PC-9 (cell line): ENCODE measurements at regions not wholly inside any gene's neighbourhood (a gene's known extent, or its start where the extent isn't known, plus 50 kb on each side); places are given as distances from the start of the nearest gene placed in this dataset.

Source experiments
- BruUV-seq: library from RNA; stranded (reverse); fragments of 400-500 nt; replicated peaks from 2 replicates; lab custom pipeline; 2021; lab: Mats Ljungman, UMichigan
- CTCF ChIA-PET: fragments of 300-600 bp; sonication (Branson Sonifier 250); formaldehyde crosslinking; loops from one replicate; lab custom pipeline; 2022; ENCODE audit warnings: antibody characterized with exemption; lab: Charles Lee
- POLR2A ChIA-PET: fragments of 300-600 bp; sonication (Branson Sonifier 250); formaldehyde crosslinking; loops from one replicate; lab custom pipeline; 2022; ENCODE audit warnings: antibody characterized with exemption; ENCODE audit not compliant: unreplicated experiment; lab: Charles Lee
- DNase-seq, 2 experiments: peaks; one replicate each; pipeline versions ENCODE4 v3.0.0 to v3.0.0-alpha.2; 2015 to 2022; ENCODE audit warnings: mixed read lengths in 1 of 2
- H2AFZ ChIP-seq: fragments of 200-600 bp; sonication (generic); 2 replicates; pipeline ENCODE4 v1.8.1; 2017; ENCODE audit warnings: antibody characterized with exemption
- H3F3A ChIP-seq: fragments of 200-600 bp; sonication (generic); 2 replicates; pipeline ENCODE4 v1.8.1; 2017; ENCODE audit warnings: antibody characterized with exemption, mild to moderate bottlenecking, low read depth; ENCODE audit not compliant: insufficient read depth
- H3K27ac ChIP-seq: fragments of 200-600 bp; sonication (generic); 2 replicates; pipeline ENCODE4 v1.6.1; 2016; ENCODE audit warnings: mixed run types
- H3K27me3 ChIP-seq: fragments of 200-600 bp; sonication (generic); 2 replicates; pipeline ENCODE4 v1.6.1; 2016; ENCODE audit warnings: low read depth, mixed run types; ENCODE audit not compliant: insufficient read depth
- H3K36me3 ChIP-seq: fragments of 200-600 bp; sonication (generic); 2 replicates; pipeline ENCODE4 v1.6.1; 2016; ENCODE audit warnings: low read depth, mixed run types
- H3K4me1 ChIP-seq: fragments of 200-600 bp; sonication (generic); replicated peaks from 2 replicates; pipeline ENCODE4 v1.6.1; 2016; ENCODE audit warnings: mixed run types; ENCODE audit not compliant: insufficient read depth
- H3K4me2 ChIP-seq: fragments of 200-600 bp; sonication (generic); 2 replicates; pipeline ENCODE4 v1.6.1; 2017; ENCODE audit warnings: mixed run types
- H3K4me3 ChIP-seq: fragments of 200-600 bp; sonication (generic); 2 replicates; pipeline ENCODE4 v1.6.1; 2016; ENCODE audit warnings: mixed run types
- H3K79me2 ChIP-seq: fragments of 200-600 bp; sonication (generic); 2 replicates; pipeline ENCODE4 v1.6.1; 2017; ENCODE audit warnings: low read depth, mixed run types
- H3K9me2 ChIP-seq: fragments of 200-600 bp; sonication (generic); 2 replicates; pipeline ENCODE4 v1.8.1; 2017; ENCODE audit warnings: mild to moderate bottlenecking; ENCODE audit not compliant: insufficient read depth
- H3K9me3 ChIP-seq: fragments of 200-600 bp; sonication (generic); 2 replicates; pipeline ENCODE4 v1.8.1; 2016; ENCODE audit warnings: low read depth; ENCODE audit not compliant: insufficient read depth
- H4K20me1 ChIP-seq: fragments of 200-600 bp; sonication (generic); 2 replicates; pipeline ENCODE4 v1.8.1; 2017; ENCODE audit not compliant: insufficient read depth
- CTCF ChIP-seq: fragments of 200-600 bp; sonication (generic); conservative IDR thresholded peaks from 2 replicates; pipeline ENCODE4 v1.6.1; 2017; ENCODE audit warnings: mixed run types, antibody characterized with exemption, mild to moderate bottlenecking, moderate library complexity
- EZH2 ChIP-seq: fragments of 200-600 bp; sonication (generic); IDR thresholded peaks from 2 replicates; pipeline ENCODE4 v1.8.0; 2017; ENCODE audit warnings: antibody characterized with exemption, low read depth
- intact Hi-C: fragments of 100-400 bp; cut with micrococcal nuclease; formaldehyde crosslinking; loops from one replicate; pipeline ENCODE4 v1.10.0; 2022; ENCODE audit not compliant: unreplicated experiment

DNA sequence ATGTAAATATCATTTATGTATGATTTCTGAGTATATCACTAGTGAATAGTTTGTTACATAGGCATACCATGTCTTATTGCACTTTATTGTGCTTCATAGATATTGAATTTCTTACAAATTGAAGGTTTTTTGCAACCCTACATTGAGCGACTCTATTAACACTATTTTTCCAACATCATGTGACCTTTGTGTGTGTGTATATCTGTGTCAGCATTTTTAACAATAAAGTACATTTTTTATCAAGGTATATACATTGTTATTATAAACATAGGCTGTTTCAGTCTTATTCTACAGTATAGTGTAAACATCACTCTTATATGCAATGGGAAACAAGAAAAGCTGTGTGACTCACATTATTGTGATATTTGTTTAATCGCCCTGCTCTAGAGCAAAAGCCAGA lies 1944.9 kb downstream of the TP53TG3F start:
- intact Hi-C loops, result no loop called here
- H3K4me1 ChIP-seq, result no peaks in the 10 kb centered on the region
- no peaks in the 10 kb centered on the region for H3K27me3 ChIP-seq
- H3K9me2 ChIP-seq, result no peaks in the 10 kb centered on the region
- no peak overlapping the region for H3K27ac ChIP-seq
- no peak for DNase-seq
- CTCF ChIA-PET, result no interaction called here
- BruUV-seq, result no TSS peak
- no peaks in the 10 kb centered on the region; the same call in 1 of the 2 replicates for H3K9me3 ChIP-seq
- TF ChIP-seq EZH2, result no peak
- TF ChIP-seq CTCF, result no peak
- no peak overlapping the region for H2AFZ ChIP-seq
- H3K4me3 ChIP-seq, result no peak overlapping the region
- H3K79me2 ChIP-seq, result no peaks in the 10 kb centered on the region
- H3K36me3 ChIP-seq, result no peaks in the 10 kb centered on the region
- H4K20me1 ChIP-seq, result no peaks in the 10 kb centered on the region
- no peaks in the 10 kb centered on the region for H3F3A ChIP-seq
- H3K4me2 ChIP-seq, result no peak overlapping the region
- POLR2A ChIA-PET, result no interaction called here

- H3K79me2 ChIP-seq, result no peaks in the 10 kb centered on the region
- DNase-seq, result no peak
- TF ChIP-seq EZH2 (no peak), CTCF (no peak)
- no peaks in the 10 kb centered on the region for H3K27me3 ChIP-seq
- no peaks in the 10 kb centered on the region; the same call in 1 of the 2 replicates for H3K9me3 ChIP-seq
- no peaks in the 10 kb centered on the region for H3F3A ChIP-seq
- no peak overlapping the region for H3K4me3 ChIP-seq
- no peak overlapping the region for H2AFZ ChIP-seq
- H3K4me2 ChIP-seq, result no peak overlapping the region
- intact Hi-C loops, result no loop called here
- no peak overlapping the region for H3K27ac ChIP-seq
- POLR2A ChIA-PET, result no interaction called here
- no peaks in the 10 kb centered on the region for H3K9me2 ChIP-seq
- CTCF ChIA-PET, result no interaction called here
- H3K4me1 ChIP-seq, result no peaks in the 10 kb centered on the region
- BruUV-seq, result no TSS peak
- no peaks in the 10 kb centered on the region for H3K36me3 ChIP-seq
- H4K20me1 ChIP-seq, result no peaks in the 10 kb centered on the region
Measured at GRCh38 chr16:35405526-35405925, 1946.1 kb downstream of the TP53TG3F start.

- no TSS peak for BruUV-seq
- DNase-seq, result no peak
- peaks cover 5% of the 10 kb centered on the region; the same call in 1 of the 2 replicates for H3K27me3 ChIP-seq
- POLR2A ChIA-PET, result no interaction called here
- H3K79me2 ChIP-seq, result no peaks in the 10 kb centered on the region
- H3K9me3 ChIP-seq, result no peaks in the 10 kb centered on the region; the same call in 1 of the 2 replicates
- H2AFZ ChIP-seq, result no peak overlapping the region
- H3K4me2 ChIP-seq, result no peak overlapping the region
- no peaks in the 10 kb centered on the region for H3K4me1 ChIP-seq
- TF ChIP-seq EZH2, result no peak
- TF ChIP-seq CTCF, result no peak
- no peaks in the 10 kb centered on the region for H3F3A ChIP-seq
- CTCF ChIA-PET, result no interaction called here
- intact Hi-C loops, result no loop called here
- no peak overlapping the region for H3K27ac ChIP-seq
- H3K9me2 ChIP-seq, result no peaks in the 10 kb centered on the region
- H3K4me3 ChIP-seq, result no peak overlapping the region
- H4K20me1 ChIP-seq, result no peaks in the 10 kb centered on the region
- H3K36me3 ChIP-seq, result no peaks in the 10 kb centered on the region
Measured at GRCh38 chr16:35409503-35409902, 1950.1 kb downstream of the TP53TG3F start.
